ENCODE measurements at regions not wholly inside any gene's neighbourhood (a gene's known extent, or its start where the extent isn't known, plus 50 kb on each side); places are given as distances from the start of the nearest gene placed in this dataset.

GRCh38 chr6:743320-744096, 50.6 kb upstream of the EXOC2 start:
- H3K36me3 ChIP-seq (replicated peaks) = no peaks in the 10 kb centered on the region
- in situ Hi-C loops (cut with HindIII; ENCODE audit: low pct_ligation_motif_present, low sequenced_read_pairs) = no loop called here
- no peak for TF ChIP-seq CTCF (IDR thresholded peaks at IDR 0.05; ENCODE audit: low read depth, low read length, missing control alignments)
- H3K27ac ChIP-seq = no peak overlapping the region
- H3K27me3 ChIP-seq (replicated peaks) = no peaks in the 10 kb centered on the region
- H3K4me3 ChIP-seq (ENCODE audit: low read depth, low read length) = no peak overlapping the region
- DNase-seq = no peak
